ENCODE measurements at regions not wholly inside any gene's neighbourhood (a gene's known extent, or its start where the extent isn't known, plus 50 kb on each side); places are given as distances from the start of the nearest gene placed in this dataset.
A peak's percentile ranks its signal among the peaks of the same experiment; 100 is the strongest.

- H3K4me3 ChIP-seq (ENCODE audit: low read depth, low read length), result no peak overlapping the region
- DNase-seq (ENCODE audit: low read depth), result no peak
- TF ChIP-seq CTCF (conservative IDR thresholded peaks at IDR 0.05; ENCODE audit: low read depth, low read length), result no peak
Measured at GRCh38 chr9:96026655-96027213, 151.2 kb downstream of the ERCC6L2 start.

GRCh38 chr9:96025995-96026602 is 150.6 kb downstream of the ERCC6L2 start:
- H3K4me3 ChIP-seq (ENCODE audit: low read depth, low read length), result no peak overlapping the region
- peak; percentile 13 for TF ChIP-seq CTCF (conservative IDR thresholded peaks at IDR 0.05; ENCODE audit: low read depth, low read length)
- DNase-seq (ENCODE audit: low read depth), result no peak

GRCh38 chr9:96023486-96023885 is 148.0 kb downstream of the ERCC6L2 start:
- H3K4me3 ChIP-seq (ENCODE audit: low read depth, low read length), result no peak overlapping the region
- no peak for TF ChIP-seq CTCF (conservative IDR thresholded peaks at IDR 0.05; ENCODE audit: low read depth, low read length)
- DNase-seq (ENCODE audit: low read depth), result no peak

- no peak overlapping the region for H3K4me3 ChIP-seq (ENCODE audit: low read depth, low read length)
- no peak for TF ChIP-seq CTCF (conservative IDR thresholded peaks at IDR 0.05; ENCODE audit: low read depth, low read length)
- no peak for DNase-seq (ENCODE audit: low read depth)
Measured at GRCh38 chr9:96022445-96023051, 147.1 kb downstream of the ERCC6L2 start.

- peak overlapping the region; percentile 56 for H3K4me3 ChIP-seq (ENCODE audit: low read depth, low read length)
- no peak for DNase-seq (ENCODE audit: low read depth)
Measured at GRCh38 chr9:96021551-96022444, 146.3 kb downstream of the ERCC6L2 start.

More at GRCh38 chr9:96021551-96022444, 146.3 kb downstream of the ERCC6L2 start:
- no peak for TF ChIP-seq CTCF (conservative IDR thresholded peaks at IDR 0.05; ENCODE audit: low read depth, low read length)

Measured in choroid plexus epithelial cell (primary cell).